Nephron progenitor cell (in vitro differentiated cells): ENCODE measurements at regions not wholly inside any gene's neighbourhood (a gene's known extent, or its start where the extent isn't known, plus 50 kb on each side); places are given as distances from the start of the nearest gene placed in this dataset.

Experiments used
- DNase-seq: peaks from one replicate; pipeline ENCODE4 v3.0.0; 2021
- H3K27ac Mint-ChIP-seq: 2 replicates; pipeline ENCODE4 v1.8.0; 2021; ENCODE audit warnings: mild to moderate bottlenecking, moderate library complexity, mixed read lengths
- H3K27me3 Mint-ChIP-seq: 2 replicates; pipeline ENCODE4 v1.8.0; 2021; ENCODE audit warnings: mild to moderate bottlenecking, low read depth, mixed read lengths; ENCODE audit not compliant: poor library complexity
- H3K36me3 Mint-ChIP-seq: 2 replicates; pipeline ENCODE4 v1.8.0; 2021; ENCODE audit warnings: low read depth, mixed read lengths
- H3K4me1 Mint-ChIP-seq: 2 replicates; pipeline ENCODE4 v1.8.0; 2021; ENCODE audit warnings: mixed read lengths
- H3K4me3 Mint-ChIP-seq: 2 replicates; pipeline ENCODE4 v1.8.0; 2021; ENCODE audit warnings: mild to moderate bottlenecking, moderate library complexity, mixed read lengths
- H3K9me3 Mint-ChIP-seq: 2 replicates; pipeline ENCODE4 v1.8.0; 2021; ENCODE audit warnings: mild to moderate bottlenecking, moderate library complexity, mixed read lengths
- CTCF ChIP-seq: fragments of 200-600 bp; sonication (generic); IDR thresholded peaks from 2 replicates; pipeline ENCODE4 v1.5.0; 2021; ENCODE audit warnings: antibody characterized with exemption

DNA sequence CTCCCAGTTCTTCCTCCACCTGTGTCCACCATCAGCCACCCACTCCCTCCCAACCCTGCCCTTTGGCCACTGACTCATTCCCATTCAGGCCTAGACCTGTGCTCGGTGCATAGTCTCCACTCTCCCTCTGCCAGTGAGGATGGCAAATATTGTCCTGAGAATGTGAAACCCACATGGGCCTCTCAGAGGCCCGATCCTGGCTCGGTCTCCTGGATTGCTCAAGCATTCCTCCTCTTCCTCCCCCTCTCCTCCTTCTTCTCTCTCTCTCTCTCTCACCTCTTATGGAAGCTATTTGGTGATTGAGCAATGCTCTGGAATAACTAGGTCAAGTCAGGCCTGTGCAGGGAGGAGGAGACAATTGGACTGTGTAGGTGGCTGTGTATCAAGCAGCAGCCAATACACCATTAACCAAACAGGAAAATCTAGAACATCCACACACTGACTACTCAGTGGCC lies 99.9 kb downstream of the KLF4 start:
- no peak for DNase-seq
- H3K27me3 Mint-ChIP-seq: peaks cover 16% of the 10 kb centered on the region
- no peak overlapping the region for H3K4me3 Mint-ChIP-seq

GRCh38 chr9:107388890-107389289 lies 100.7 kb downstream of the KLF4 start:
- no peak overlapping the region for H3K27ac Mint-ChIP-seq

More for the DNA sequence above, 99.9 kb downstream of the KLF4 start:
- no peak for TF ChIP-seq CTCF
- no peak overlapping the region for H3K27ac Mint-ChIP-seq
- H3K4me1 Mint-ChIP-seq: peaks cover 7% of the 10 kb centered on the region
- no peaks in the 10 kb centered on the region for H3K36me3 Mint-ChIP-seq
- H3K9me3 Mint-ChIP-seq: no peaks in the 10 kb centered on the region

GRCh38 chr9:107387409-107387808 lies 102.2 kb downstream of the KLF4 start:
- no peaks in the 10 kb centered on the region for H3K9me3 Mint-ChIP-seq
- H3K27ac Mint-ChIP-seq: no peak overlapping the region
- H3K4me3 Mint-ChIP-seq: no peak overlapping the region
- H3K27me3 Mint-ChIP-seq: peaks cover 21% of the 10 kb centered on the region
- no peaks in the 10 kb centered on the region for H3K36me3 Mint-ChIP-seq
- no peaks in the 10 kb centered on the region for H3K4me1 Mint-ChIP-seq
- DNase-seq: no peak
- TF ChIP-seq CTCF: no peak

More at GRCh38 chr9:107388890-107389289, 100.7 kb downstream of the KLF4 start:
- no peak for DNase-seq
- H3K27me3 Mint-ChIP-seq: peaks cover 21% of the 10 kb centered on the region
- no peaks in the 10 kb centered on the region for H3K9me3 Mint-ChIP-seq
- H3K4me1 Mint-ChIP-seq: peaks cover under 1% of the 10 kb centered on the region
- H3K4me3 Mint-ChIP-seq: no peak overlapping the region
- TF ChIP-seq CTCF: no peak
- no peaks in the 10 kb centered on the region for H3K36me3 Mint-ChIP-seq

DNA sequence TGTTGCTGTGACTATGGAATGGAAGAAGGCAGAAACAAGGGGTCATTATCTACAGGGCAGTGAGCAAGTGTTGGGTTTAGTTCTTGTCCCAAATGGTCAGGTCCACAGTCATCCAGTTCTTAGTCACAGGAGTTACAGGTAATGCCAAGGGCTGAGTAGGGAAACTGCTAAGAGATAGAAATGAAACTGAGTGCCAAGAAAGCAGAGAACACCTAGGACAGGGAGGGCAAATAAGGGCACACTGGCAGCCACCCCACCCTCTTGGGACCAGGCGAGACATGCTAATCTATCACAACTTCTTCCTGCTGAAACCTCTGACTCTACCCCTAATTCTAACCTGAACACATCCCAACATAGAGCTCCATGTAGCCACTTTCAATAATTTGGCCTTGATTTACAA lies 103.2 kb downstream of the KLF4 start:
- Mint-ChIP-seq H3K4me3 (no peak overlapping the region), H3K27me3 (peaks cover 21% of the 10 kb centered on the region), H3K9me3 (no peaks in the 10 kb centered on the region), H3K36me3 (no peaks in the 10 kb centered on the region), H3K27ac (no peak overlapping the region), H3K4me1 (no peaks in the 10 kb centered on the region)
- TF ChIP-seq CTCF: no peak
- DNase-seq: no peak
